DOHH2 (cell line): ENCODE measurements at regions not wholly inside any gene's neighbourhood (a gene's known extent, or its start where the extent isn't known, plus 50 kb on each side); places are given as distances from the start of the nearest gene placed in this dataset.

Experiments used
- CTCF ChIP-seq: fragments of 200-600 bp; sonication (generic); IDR thresholded peaks from one replicate; pipeline ENCODE4 v1.5.1; 2014; ENCODE audit warnings: antibody characterized with exemption, mild to moderate bottlenecking, low read depth, low read length; ENCODE audit not compliant: poor library complexity, severe bottlenecking
- EZH2phosphoT487 ChIP-seq: fragments of 200-600 bp; sonication (generic); IDR thresholded peaks from 2 replicates; pipeline ENCODE4 v1.6.1; 2017; ENCODE audit warnings: borderline replicate concordance, mild to moderate bottlenecking, antibody characterized with exemption, low read length, moderate library complexity, mixed read lengths

GRCh38 chr21:24023402-24023801, 1583.9 kb downstream of the MRPL39 start:
- TF ChIP-seq CTCF (no peak), EZH2phosphoT487 (no peak)
